ENCODE measurements at regions not wholly inside any gene's neighbourhood (a gene's known extent, or its start where the extent isn't known, plus 50 kb on each side); places are given as distances from the start of the nearest gene placed in this dataset.

GRCh38 chr17:77740481-77740880 lies 218.0 kb upstream of the TNRC6C start:
- DNase-seq: no peak

GRCh38 chr17:77741109-77741508 lies 217.4 kb upstream of the TNRC6C start:
- no peak for DNase-seq

GRCh38 chr17:77742579-77742978 lies 215.9 kb upstream of the TNRC6C start:
- no peak for DNase-seq

- DNase-seq: no peak
These were observed 214.2 kb upstream of the TNRC6C start for GRCh38 chr17:77744066-77744988.

GRCh38 chr17:77745702-77746101 lies 212.8 kb upstream of the TNRC6C start:
- no peak for DNase-seq

GRCh38 chr17:77746393-77746792 lies 212.1 kb upstream of the TNRC6C start:
- DNase-seq: no peak

- no peak for DNase-seq
These were observed 211.5 kb upstream of the TNRC6C start for GRCh38 chr17:77746896-77747554.

GRCh38 chr17:77748436-77748835 lies 210.1 kb upstream of the TNRC6C start:
- no peak for DNase-seq

- no peak for DNase-seq
These were observed 209.2 kb upstream of the TNRC6C start for GRCh38 chr17:77749321-77749751.

- DNase-seq: no peak
These were observed 208.5 kb upstream of the TNRC6C start for GRCh38 chr17:77749989-77750388.

GRCh38 chr17:77750427-77751043 lies 208.0 kb upstream of the TNRC6C start:
- DNase-seq: no peak

GRCh38 chr17:77753246-77753645 lies 205.3 kb upstream of the TNRC6C start:
- DNase-seq: no peak

- DNase-seq: no peak
These were observed 204.7 kb upstream of the TNRC6C start for GRCh38 chr17:77753691-77754245.

- DNase-seq: no peak
These were observed 203.5 kb upstream of the TNRC6C start for GRCh38 chr17:77754956-77755355.

GRCh38 chr17:77755410-77755963 lies 203.0 kb upstream of the TNRC6C start:
- DNase-seq: no peak

- no peak for DNase-seq
These were observed 202.5 kb upstream of the TNRC6C start for GRCh38 chr17:77756028-77756427.

GRCh38 chr17:77756846-77757560 lies 201.5 kb upstream of the TNRC6C start:
- DNase-seq: no peak

- DNase-seq: no peak
These were observed 201.0 kb upstream of the TNRC6C start for GRCh38 chr17:77757561-77757898.

GRCh38 chr17:77763023-77763422 lies 195.5 kb upstream of the TNRC6C start:
- no peak for DNase-seq

- DNase-seq: no peak
These were observed 194.9 kb upstream of the TNRC6C start for GRCh38 chr17:77763575-77763974.

GRCh38 chr17:77765292-77765691 lies 193.2 kb upstream of the TNRC6C start:
- no peak for DNase-seq

GRCh38 chr17:77767148-77767547 lies 191.4 kb upstream of the TNRC6C start:
- DNase-seq: no peak

Measured in NCI-H774 (cell line).